ENCODE measurements at regions not wholly inside any gene's neighbourhood (a gene's known extent, or its start where the extent isn't known, plus 50 kb on each side); places are given as distances from the start of the nearest gene placed in this dataset.

DNA sequence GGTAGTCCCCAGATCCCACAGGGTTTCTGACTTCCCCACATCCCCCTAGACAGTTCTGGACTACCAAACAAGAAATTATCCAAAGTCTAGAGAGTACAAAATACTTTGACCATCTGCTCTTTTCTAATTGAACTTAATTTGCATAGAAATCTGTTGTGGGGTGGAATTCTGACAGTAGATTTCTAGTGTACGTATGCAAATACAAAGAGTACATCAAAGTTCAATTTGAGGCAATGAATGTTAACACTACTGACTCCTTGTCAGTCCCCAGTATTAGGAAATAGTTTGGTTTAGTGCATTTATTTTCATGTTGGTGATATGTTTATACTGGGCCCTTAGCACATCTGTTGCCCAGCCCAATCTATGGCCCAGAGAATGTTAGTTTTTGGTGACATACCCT lies 292.6 kb downstream of the CETN3 start:
- DNase-seq (ENCODE audit: low read depth): no peak
- H3K4me3 ChIP-seq (ENCODE audit: control insufficient read depth, low read depth, low read length): no peak overlapping the region
- no peak for TF ChIP-seq CTCF (IDR thresholded peaks at IDR 0.05; ENCODE audit: control insufficient read depth, insufficient read depth, low read depth, low read length, missing control alignments)

DNA sequence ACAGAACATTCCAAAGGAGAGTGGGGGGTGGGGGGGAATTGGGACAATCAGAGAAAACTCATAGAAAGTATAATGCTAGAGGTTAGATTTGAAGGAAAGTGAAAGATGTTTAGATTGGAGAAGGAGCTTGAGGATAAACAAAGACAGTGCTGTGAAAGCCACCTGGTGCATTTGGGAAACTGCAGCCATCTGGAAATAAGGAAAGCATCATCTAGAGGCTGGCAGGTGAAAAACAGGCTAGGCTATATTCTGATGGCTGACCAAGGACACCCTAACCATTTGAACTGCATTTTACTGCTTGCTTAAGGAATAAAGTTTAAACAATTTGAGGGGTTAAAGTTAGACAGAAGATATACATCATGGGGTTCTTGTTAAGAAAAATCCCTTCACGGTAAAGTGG lies 296.4 kb downstream of the CETN3 start:
- H3K4me3 ChIP-seq (ENCODE audit: control insufficient read depth, low read depth, low read length): no peak overlapping the region
- no peak for DNase-seq (ENCODE audit: low read depth)
- no peak for TF ChIP-seq CTCF (IDR thresholded peaks at IDR 0.05; ENCODE audit: control insufficient read depth, insufficient read depth, low read depth, low read length, missing control alignments)

- no peak for TF ChIP-seq CTCF (IDR thresholded peaks at IDR 0.05; ENCODE audit: control insufficient read depth, insufficient read depth, low read depth, low read length, missing control alignments)
- DNase-seq (ENCODE audit: low read depth): no peak
- no peak overlapping the region for H3K4me3 ChIP-seq (ENCODE audit: control insufficient read depth, low read depth, low read length)
Observed at GRCh38 chr5:90112033-90112692, 297.4 kb downstream of the CETN3 start.

GRCh38 chr5:90111364-90112032 lies 298.1 kb downstream of the CETN3 start:
- H3K4me3 ChIP-seq (ENCODE audit: control insufficient read depth, low read depth, low read length): no peak overlapping the region
- TF ChIP-seq CTCF (IDR thresholded peaks at IDR 0.05; ENCODE audit: control insufficient read depth, insufficient read depth, low read depth, low read length, missing control alignments): no peak
- no peak for DNase-seq (ENCODE audit: low read depth)

DNA sequence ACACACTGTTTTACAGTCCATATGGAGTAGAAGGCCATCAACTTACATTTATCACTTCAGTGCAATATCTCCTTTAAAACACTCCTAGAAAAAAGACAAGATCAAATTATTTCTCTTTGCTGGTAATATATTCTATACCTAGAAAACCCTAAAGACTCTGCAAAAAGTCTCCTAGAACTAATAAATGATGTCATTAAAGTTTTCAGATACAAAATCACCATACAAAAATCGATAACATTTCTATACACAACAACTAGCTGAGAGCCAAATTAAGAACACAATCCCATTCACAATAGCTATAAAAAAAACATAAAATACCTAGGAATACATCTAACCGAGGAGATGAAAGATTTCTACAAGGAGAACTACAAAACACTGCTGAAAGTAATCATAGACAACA lies 300.3 kb downstream of the CETN3 start:
- no peak for TF ChIP-seq CTCF (IDR thresholded peaks at IDR 0.05; ENCODE audit: control insufficient read depth, insufficient read depth, low read depth, low read length, missing control alignments)
- DNase-seq (ENCODE audit: low read depth): no peak

DNA sequence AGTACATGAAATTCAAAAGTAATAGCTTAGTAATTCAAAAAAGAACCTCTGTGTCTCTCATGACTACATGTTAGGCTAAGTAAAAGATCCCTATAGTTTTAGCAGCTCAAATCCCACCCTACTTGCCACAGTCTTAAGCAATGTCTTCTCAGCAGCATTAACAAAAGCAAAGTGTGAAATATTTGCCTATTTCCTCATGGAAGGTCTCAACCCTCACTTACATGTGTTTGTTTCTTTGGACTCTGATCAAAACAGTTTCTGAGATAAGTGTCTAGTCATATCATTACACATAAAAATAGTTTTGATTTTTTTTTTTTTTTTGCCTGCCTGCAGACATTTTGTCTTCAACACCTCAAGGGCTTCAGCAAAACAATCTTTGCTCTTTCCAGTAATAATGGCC lies 310.5 kb downstream of the CETN3 start:
- no peak overlapping the region for H3K4me3 ChIP-seq (ENCODE audit: control insufficient read depth, low read depth, low read length)
- no peak for TF ChIP-seq CTCF (IDR thresholded peaks at IDR 0.05; ENCODE audit: control insufficient read depth, insufficient read depth, low read depth, low read length, missing control alignments)
- DNase-seq (ENCODE audit: low read depth): no peak

More for the DNA sequence above, 300.3 kb downstream of the CETN3 start:
- H3K4me3 ChIP-seq (ENCODE audit: control insufficient read depth, low read depth, low read length): no peak overlapping the region

Data from AG09309 (cell line).